ENCODE measurements at regions not wholly inside any gene's neighbourhood (a gene's known extent, or its start where the extent isn't known, plus 50 kb on each side); places are given as distances from the start of the nearest gene placed in this dataset.

DNA sequence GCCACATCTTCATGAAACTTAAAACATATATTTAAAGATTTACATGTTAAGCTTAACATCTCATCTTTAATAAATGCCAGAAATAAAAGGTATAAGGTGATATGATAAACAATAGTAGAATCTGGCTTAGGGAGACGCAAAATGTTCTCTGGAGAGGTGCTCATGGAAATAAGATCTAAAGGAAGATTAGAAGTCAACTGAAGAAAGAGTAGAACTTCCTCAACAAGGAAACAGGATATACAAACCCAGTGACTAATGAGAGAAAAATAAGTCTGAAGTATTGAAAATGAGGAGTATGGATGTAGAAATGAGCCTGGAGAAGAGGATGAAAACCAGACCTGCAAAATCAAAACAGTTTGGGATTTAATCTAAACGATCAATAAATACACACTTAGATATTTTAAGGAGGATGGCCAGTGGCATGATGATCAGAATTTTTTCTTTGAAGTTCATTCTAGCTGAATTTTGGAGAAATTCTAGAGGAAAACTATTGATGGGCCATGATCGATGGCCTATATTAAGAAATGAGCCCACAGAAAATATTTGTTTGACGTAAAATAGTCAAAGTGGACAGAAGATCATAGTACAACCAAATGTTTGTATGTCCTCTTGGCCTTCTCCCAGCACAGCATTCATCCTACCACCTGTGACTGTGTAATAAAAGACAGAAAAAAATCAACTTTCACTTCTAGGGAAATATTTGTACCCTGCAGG, 387.9 kb upstream of the PTBP2 start:
- no peak for DNase-seq (ENCODE audit: low read depth)
- TF ChIP-seq, protein P1, sequence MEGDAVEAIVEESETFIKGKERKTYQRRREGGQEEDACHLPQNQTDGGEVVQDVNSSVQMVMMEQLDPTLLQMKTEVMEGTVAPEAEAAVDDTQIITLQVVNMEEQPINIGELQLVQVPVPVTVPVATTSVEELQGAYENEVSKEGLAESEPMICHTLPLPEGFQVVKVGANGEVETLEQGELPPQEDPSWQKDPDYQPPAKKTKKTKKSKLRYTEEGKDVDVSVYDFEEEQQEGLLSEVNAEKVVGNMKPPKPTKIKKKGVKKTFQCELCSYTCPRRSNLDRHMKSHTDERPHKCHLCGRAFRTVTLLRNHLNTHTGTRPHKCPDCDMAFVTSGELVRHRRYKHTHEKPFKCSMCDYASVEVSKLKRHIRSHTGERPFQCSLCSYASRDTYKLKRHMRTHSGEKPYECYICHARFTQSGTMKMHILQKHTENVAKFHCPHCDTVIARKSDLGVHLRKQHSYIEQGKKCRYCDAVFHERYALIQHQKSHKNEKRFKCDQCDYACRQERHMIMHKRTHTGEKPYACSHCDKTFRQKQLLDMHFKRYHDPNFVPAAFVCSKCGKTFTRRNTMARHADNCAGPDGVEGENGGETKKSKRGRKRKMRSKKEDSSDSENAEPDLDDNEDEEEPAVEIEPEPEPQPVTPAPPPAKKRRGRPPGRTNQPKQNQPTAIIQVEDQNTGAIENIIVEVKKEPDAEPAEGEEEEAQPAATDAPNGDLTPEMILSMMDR (conservative IDR thresholded peaks at IDR 0.05; ENCODE audit: control insufficient read depth, insufficient read depth, low read depth, low read length): no peak
- H3K4me3 ChIP-seq (ENCODE audit: control insufficient read depth, low read depth, low read length): no peak overlapping the region

DNA sequence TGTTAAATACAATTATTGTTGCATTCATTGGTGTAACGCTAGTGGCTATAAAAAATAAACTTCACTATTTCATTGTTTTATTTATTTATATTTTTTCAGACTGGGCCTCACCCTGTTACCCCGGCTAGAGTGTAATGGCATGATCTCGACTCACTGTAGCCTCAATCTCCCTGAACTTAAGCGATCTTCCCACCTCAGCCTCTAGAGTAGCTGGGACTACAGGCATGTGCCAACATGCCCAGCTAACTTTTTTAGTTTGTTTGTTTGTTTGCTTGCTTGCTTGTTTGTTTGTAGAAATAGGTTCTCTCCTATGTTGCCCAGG, 387.4 kb upstream of the PTBP2 start:
- TF ChIP-seq, protein P1 (conservative IDR thresholded peaks at IDR 0.05; ENCODE audit: control insufficient read depth, insufficient read depth, low read depth, low read length): no peak
- DNase-seq (ENCODE audit: low read depth): no peak
- H3K4me3 ChIP-seq (ENCODE audit: control insufficient read depth, low read depth, low read length): no peak overlapping the region

DNA sequence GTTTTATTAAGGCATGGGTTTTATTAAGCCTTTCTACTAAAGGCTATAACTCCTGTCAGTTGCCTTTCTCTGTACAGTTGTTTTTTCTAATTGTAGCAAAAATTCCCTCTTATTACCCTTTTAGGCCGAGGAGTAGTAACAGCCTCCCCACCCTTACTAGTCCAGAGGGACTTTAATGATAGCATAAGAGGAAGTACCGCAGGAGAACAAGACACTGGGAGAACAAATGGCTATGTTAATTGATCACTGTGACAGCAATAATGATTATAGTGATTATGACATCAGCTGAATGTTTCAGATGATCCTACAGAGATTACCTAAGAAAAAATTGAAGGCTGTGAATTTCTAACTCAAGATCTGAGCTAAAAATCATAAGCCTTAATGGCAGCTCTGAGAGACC, 383.0 kb upstream of the PTBP2 start:
- TF ChIP-seq, protein P1 (conservative IDR thresholded peaks at IDR 0.05; ENCODE audit: control insufficient read depth, insufficient read depth, low read depth, low read length): no peak
- DNase-seq (ENCODE audit: low read depth): no peak
- no peak overlapping the region for H3K4me3 ChIP-seq (ENCODE audit: control insufficient read depth, low read depth, low read length)

DNA sequence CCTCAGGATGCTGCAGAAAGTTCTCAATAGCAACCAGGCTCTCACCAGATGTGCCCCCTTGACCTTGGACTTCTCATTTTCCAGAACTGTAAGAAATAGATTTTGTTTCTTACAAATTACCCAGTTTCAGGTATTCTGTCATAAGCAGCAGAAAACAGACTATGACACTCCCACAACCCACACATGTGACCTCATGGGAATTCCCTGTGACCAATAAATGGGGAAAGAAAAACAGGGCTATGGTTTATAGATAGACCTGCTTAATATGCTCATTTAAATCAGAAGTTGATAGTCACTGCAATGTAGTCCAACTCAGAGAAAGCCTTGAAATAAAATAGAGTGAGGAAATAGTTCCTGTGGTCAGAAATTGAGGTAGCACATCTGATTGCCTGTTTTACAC, 380.9 kb upstream of the PTBP2 start:
- TF ChIP-seq, protein P1 (conservative IDR thresholded peaks at IDR 0.05; ENCODE audit: control insufficient read depth, insufficient read depth, low read depth, low read length): no peak
- DNase-seq (ENCODE audit: low read depth): no peak
- H3K4me3 ChIP-seq (ENCODE audit: control insufficient read depth, low read depth, low read length): no peak overlapping the region

DNA sequence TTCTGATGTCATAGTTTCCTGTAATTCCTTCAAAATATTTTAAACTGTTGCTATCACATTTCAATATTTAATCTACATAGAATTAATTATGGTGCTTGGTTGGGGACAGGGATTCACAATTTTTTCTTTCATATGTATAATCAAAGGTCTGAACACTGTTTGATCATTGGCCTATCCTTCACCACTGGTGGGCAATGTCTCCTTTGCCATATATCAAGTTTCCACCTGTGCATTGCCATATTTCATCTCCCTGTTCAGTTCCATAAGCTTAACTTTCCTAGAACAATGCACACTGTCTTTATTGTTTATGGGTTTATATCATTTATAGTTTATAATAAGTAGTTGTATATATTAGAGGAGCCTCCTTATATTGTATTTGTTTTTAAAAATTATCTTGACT, 374.9 kb upstream of the PTBP2 start:
- TF ChIP-seq, protein P1 (conservative IDR thresholded peaks at IDR 0.05; ENCODE audit: control insufficient read depth, insufficient read depth, low read depth, low read length): no peak

DNA sequence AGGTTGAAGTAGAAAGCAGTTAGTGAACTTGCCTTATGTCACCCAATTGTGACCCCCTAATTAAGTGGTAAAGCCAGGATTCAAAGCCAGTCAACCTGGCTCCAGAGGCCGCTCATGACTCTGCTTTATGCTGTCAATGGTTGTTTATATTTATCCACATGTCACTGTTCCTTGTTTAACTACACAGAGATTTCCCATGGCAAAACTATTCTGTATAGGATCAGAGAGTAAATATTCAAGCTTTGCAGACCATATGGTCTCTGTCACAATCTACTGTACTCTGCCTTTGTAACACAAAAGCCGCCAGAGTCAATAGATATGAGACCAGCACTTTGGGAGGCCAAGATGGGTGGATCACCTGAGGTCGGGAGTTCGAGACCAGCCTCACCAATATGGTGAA, 371.7 kb upstream of the PTBP2 start:
- no peak for DNase-seq (ENCODE audit: low read depth)
- TF ChIP-seq, protein P1 (conservative IDR thresholded peaks at IDR 0.05; ENCODE audit: control insufficient read depth, insufficient read depth, low read depth, low read length): no peak
- H3K4me3 ChIP-seq (ENCODE audit: control insufficient read depth, low read depth, low read length): no peak overlapping the region

More for the DNA sequence above, 374.9 kb upstream of the PTBP2 start:
- DNase-seq (ENCODE audit: low read depth): no peak
- H3K4me3 ChIP-seq (ENCODE audit: control insufficient read depth, low read depth, low read length): no peak overlapping the region

DNA sequence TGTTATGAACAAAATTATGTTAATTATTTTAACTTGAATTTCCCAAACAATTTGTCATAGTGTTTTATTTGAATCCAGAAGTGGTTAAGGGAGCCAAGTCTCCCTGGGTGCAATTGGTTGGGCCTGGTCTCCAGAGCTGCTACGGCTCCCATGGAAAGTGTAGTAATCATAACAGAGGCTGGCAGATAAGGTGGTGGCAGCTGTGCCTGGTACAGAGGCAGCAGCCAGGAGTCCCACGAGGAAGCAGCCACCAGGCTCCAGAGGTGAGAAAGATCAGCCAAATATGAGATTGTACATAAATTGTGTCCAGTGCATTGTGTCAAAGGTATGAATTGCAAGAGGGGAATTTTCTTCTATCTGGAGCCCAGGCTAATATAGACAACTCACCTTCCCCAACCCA, 368.9 kb upstream of the PTBP2 start:
- DNase-seq (ENCODE audit: low read depth): no peak
- H3K4me3 ChIP-seq (ENCODE audit: control insufficient read depth, low read depth, low read length): no peak overlapping the region
- TF ChIP-seq, protein P1 (conservative IDR thresholded peaks at IDR 0.05; ENCODE audit: control insufficient read depth, insufficient read depth, low read depth, low read length): no peak

Data from fibroblast of mammary gland (primary cell).